ENCODE measurements at regions not wholly inside any gene's neighbourhood (a gene's known extent, or its start where the extent isn't known, plus 50 kb on each side); places are given as distances from the start of the nearest gene placed in this dataset.

DNA sequence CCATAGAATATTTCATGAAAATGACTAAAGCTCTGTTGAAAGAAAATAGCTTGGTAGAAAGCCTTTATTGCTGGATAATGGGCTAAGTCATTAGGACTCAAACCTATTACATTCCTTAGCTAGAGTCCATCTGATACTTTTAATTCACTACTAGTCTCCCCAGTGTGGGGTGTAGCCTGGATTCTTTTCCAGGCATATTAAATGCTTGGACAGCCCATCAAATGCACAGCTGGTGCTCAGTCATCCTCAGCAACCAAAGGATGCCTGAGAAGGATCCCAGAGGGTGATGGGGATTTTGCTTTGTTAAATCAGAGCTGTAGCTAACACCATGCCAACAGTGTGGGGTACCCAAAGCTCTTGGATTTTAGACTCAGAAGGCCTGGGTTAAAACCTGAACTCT is 153.5 kb downstream of the DLEU7 start:
- Mint-ChIP-seq H3K27me3 (ENCODE audit: unreplicated experiment) (no peaks in the 10 kb centered on the region), H3K27ac (ENCODE audit: unreplicated experiment) (no peak overlapping the region), H3K4me3 (ENCODE audit: unreplicated experiment) (no peak overlapping the region), H3K36me3 (ENCODE audit: unreplicated experiment) (no peaks in the 10 kb centered on the region), H3K4me1 (ENCODE audit: unreplicated experiment) (peaks cover 51% of the 10 kb centered on the region), H3K9me3 (ENCODE audit: unreplicated experiment) (no peaks in the 10 kb centered on the region)
- TF ChIP-seq, protein P1, sequence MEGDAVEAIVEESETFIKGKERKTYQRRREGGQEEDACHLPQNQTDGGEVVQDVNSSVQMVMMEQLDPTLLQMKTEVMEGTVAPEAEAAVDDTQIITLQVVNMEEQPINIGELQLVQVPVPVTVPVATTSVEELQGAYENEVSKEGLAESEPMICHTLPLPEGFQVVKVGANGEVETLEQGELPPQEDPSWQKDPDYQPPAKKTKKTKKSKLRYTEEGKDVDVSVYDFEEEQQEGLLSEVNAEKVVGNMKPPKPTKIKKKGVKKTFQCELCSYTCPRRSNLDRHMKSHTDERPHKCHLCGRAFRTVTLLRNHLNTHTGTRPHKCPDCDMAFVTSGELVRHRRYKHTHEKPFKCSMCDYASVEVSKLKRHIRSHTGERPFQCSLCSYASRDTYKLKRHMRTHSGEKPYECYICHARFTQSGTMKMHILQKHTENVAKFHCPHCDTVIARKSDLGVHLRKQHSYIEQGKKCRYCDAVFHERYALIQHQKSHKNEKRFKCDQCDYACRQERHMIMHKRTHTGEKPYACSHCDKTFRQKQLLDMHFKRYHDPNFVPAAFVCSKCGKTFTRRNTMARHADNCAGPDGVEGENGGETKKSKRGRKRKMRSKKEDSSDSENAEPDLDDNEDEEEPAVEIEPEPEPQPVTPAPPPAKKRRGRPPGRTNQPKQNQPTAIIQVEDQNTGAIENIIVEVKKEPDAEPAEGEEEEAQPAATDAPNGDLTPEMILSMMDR (IDR thresholded peaks at IDR 0.05): no peak
- DNase-seq (ENCODE audit: extremely low spot score, unreplicated experiment): no peak

DNA sequence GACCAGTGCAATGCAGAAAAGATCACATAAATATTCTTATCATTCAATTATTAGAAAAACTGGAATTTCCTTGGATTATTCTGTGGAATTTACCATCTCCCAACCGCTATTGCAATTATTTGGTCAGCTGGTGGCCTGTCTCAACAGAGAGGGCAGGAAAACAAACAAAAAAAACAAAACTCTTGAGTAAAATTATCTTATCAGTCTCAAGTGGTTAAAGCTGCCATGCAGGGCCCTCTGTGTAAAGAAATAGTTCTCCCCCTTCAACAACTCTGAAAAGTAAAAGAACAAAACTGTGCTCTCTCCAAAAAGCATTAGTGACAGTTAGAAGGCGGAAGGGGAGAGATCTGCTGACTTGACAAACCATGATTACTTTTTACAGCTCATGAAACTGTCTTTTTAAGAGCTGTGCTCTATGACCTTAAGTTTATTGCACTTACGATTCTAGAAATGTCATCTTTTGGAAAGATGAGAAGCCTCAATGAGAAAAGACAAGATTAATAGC is 152.3 kb downstream of the DLEU7 start:
- H3K4me1 Mint-ChIP-seq (ENCODE audit: unreplicated experiment): peaks cover 42% of the 10 kb centered on the region
- no peaks in the 10 kb centered on the region for H3K36me3 Mint-ChIP-seq (ENCODE audit: unreplicated experiment)
- DNase-seq (ENCODE audit: extremely low spot score, unreplicated experiment): no peak
- TF ChIP-seq, protein P1 (IDR thresholded peaks at IDR 0.05): no peak
- no peak overlapping the region for H3K4me3 Mint-ChIP-seq (ENCODE audit: unreplicated experiment)
- H3K27me3 Mint-ChIP-seq (ENCODE audit: unreplicated experiment): no peaks in the 10 kb centered on the region
- peak overlapping the region; percentile 55 for H3K27ac Mint-ChIP-seq (ENCODE audit: unreplicated experiment)
- no peaks in the 10 kb centered on the region for H3K9me3 Mint-ChIP-seq (ENCODE audit: unreplicated experiment)

DNA sequence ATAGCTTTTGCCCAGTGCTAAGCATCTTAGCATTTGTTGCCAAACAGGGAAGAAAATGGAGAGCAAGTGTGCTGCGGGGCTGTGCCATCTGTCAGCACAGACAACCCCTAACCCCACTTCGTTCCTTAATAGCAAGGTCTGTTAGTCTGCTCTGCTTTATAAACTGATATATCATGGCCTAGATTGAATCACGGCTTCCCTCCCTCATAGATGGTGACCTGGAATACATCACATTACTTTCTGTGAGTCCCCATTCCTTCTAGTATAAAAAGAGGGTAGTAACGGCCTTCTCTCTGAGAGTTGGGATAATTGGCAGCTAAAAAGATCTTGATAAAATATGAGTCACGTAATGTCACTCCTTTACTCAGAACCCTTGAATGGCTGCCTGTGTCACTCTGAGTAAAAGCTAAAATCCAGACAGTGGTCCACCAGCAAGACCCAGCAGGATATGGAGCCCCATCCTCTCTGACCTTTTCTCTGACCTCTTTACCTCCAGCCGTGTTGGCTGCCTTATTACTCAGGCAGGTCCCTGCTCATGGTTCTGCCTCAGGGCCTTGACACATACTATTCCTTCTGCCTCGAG is 151.7 kb downstream of the DLEU7 start:
- Mint-ChIP-seq H3K27me3 (ENCODE audit: unreplicated experiment) (no peaks in the 10 kb centered on the region), H3K4me3 (ENCODE audit: unreplicated experiment) (no peak overlapping the region), H3K27ac (ENCODE audit: unreplicated experiment) (peak overlapping the region; percentile 55), H3K9me3 (ENCODE audit: unreplicated experiment) (no peaks in the 10 kb centered on the region), H3K36me3 (ENCODE audit: unreplicated experiment) (no peaks in the 10 kb centered on the region), H3K4me1 (ENCODE audit: unreplicated experiment) (peaks cover 38% of the 10 kb centered on the region)
- DNase-seq (ENCODE audit: extremely low spot score, unreplicated experiment): no peak
- TF ChIP-seq, protein P1 (IDR thresholded peaks at IDR 0.05): no peak

DNA sequence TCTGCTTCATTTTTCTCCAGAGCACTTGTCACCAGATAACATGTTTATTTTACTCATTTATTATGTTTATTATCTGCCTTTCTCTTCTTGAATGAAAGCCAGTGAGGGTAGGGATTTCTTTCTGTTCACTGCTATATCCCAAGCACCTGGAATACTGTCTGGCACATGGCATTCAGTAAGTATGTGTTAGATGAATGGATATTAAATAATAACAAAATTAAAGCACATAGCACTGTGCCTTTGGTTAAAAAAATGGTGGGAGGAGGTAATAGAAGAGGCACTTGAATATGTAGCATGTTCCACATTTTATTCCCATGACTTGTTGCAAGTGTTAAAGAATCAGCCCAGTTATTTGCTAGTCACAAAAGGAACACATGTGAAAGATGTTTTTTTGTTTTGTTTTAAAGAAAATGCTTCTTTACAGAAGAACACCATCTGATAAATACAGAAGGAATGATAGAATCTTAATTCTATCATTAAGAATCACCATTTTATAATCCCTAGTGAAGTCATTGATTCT is 151.0 kb downstream of the DLEU7 start:
- Mint-ChIP-seq H3K36me3 (ENCODE audit: unreplicated experiment) (no peaks in the 10 kb centered on the region), H3K4me1 (ENCODE audit: unreplicated experiment) (peaks cover 37% of the 10 kb centered on the region), H3K27me3 (ENCODE audit: unreplicated experiment) (no peaks in the 10 kb centered on the region), H3K4me3 (ENCODE audit: unreplicated experiment) (no peak overlapping the region), H3K9me3 (ENCODE audit: unreplicated experiment) (no peaks in the 10 kb centered on the region), H3K27ac (ENCODE audit: unreplicated experiment) (peak overlapping the region; percentile 29)
- TF ChIP-seq, protein P1 (IDR thresholded peaks at IDR 0.05): no peak
- no peak for DNase-seq (ENCODE audit: extremely low spot score, unreplicated experiment)

DNA sequence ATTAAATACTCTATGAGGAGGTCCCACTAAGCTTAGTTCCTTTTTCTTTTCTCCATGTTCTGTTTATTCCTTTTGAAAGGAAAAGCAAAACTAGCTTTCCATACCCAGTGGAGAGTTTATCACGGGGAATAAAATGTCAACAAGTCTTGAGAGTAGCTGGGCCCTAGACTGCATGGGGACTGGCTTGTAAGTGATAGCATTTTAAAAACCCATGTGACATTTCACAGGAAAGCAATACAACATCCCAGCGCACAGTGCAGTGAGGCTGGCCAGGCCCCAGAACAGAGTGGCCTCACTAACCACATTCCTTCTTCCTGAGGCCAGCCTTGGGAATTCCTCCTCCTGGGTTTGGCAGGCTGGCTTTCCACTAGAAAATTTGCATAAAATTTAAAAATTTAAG is 149.8 kb downstream of the DLEU7 start:
- TF ChIP-seq, protein P1 (IDR thresholded peaks at IDR 0.05): no peak
- DNase-seq (ENCODE audit: extremely low spot score, unreplicated experiment): no peak
- no peaks in the 10 kb centered on the region for H3K9me3 Mint-ChIP-seq (ENCODE audit: unreplicated experiment)
- H3K4me1 Mint-ChIP-seq (ENCODE audit: unreplicated experiment): peaks cover 38% of the 10 kb centered on the region
- H3K4me3 Mint-ChIP-seq (ENCODE audit: unreplicated experiment): no peak overlapping the region
- no peaks in the 10 kb centered on the region for H3K27me3 Mint-ChIP-seq (ENCODE audit: unreplicated experiment)
- peak overlapping the region; percentile 67 for H3K27ac Mint-ChIP-seq (ENCODE audit: unreplicated experiment)
- H3K36me3 Mint-ChIP-seq (ENCODE audit: unreplicated experiment): no peaks in the 10 kb centered on the region
